SHP77 (cell line): ENCODE measurements at regions not wholly inside any gene's neighbourhood (a gene's known extent, or its start where the extent isn't known, plus 50 kb on each side); places are given as distances from the start of the nearest gene placed in this dataset.
"Not testable (repeated sequence)": the region's sequence is repeated elsewhere in the genome, so short reads cannot be mapped to it uniquely, and the experiment has no call there.

Source experiments
- DNase-seq, 2 experiments: peaks; one replicate each; lab custom pipeline; 2025; lab: John Stamatoyannopoulos, UW

- DNase-seq = no peak
These were observed 226.8 kb downstream of the NMUR2 start for GRCh38 chr5:152178350-152178699.

GRCh38 chr5:152177626-152178349, 227.3 kb downstream of the NMUR2 start:
- DNase-seq = no peak

- DNase-seq = no peak
These were observed 233.2 kb downstream of the NMUR2 start for GRCh38 chr5:152171888-152172287.

- peak; percentile 38 to 68 for DNase-seq
These were observed 234.7 kb downstream of the NMUR2 start for GRCh38 chr5:152170350-152170749.

- DNase-seq = no peak
These were observed 240.2 kb upstream of the GLRA1 start for GRCh38 chr5:152164860-152165259.

- DNase-seq = peak in 1 of 2 experiments; percentile 8
These were observed 235.2 kb upstream of the GLRA1 start for GRCh38 chr5:152159894-152160293.

- not testable (repeated sequence) for DNase-seq
These were observed 229.8 kb upstream of the GLRA1 start for GRCh38 chr5:152154452-152154851.

GRCh38 chr5:152151940-152152339, 227.3 kb upstream of the GLRA1 start:
- DNase-seq = no peak

GRCh38 chr5:152151113-152151512, 226.5 kb upstream of the GLRA1 start:
- no peak for DNase-seq

- no peak for DNase-seq
These were observed 222.6 kb upstream of the GLRA1 start for GRCh38 chr5:152147286-152147685.

GRCh38 chr5:152146566-152146965, 221.9 kb upstream of the GLRA1 start:
- DNase-seq = no peak

GRCh38 chr5:152144556-152144955, 219.9 kb upstream of the GLRA1 start:
- DNase-seq = no peak

GRCh38 chr5:152144030-152144429, 219.4 kb upstream of the GLRA1 start:
- no peak for DNase-seq

- DNase-seq = peak; percentile 26 to 49
These were observed 218.3 kb upstream of the GLRA1 start for GRCh38 chr5:152142840-152143469.

GRCh38 chr5:152140347-152140746, 215.7 kb upstream of the GLRA1 start:
- DNase-seq = no peak

- DNase-seq = no peak
These were observed 212.4 kb upstream of the GLRA1 start for GRCh38 chr5:152137063-152137462.

GRCh38 chr5:152136321-152136720, 211.7 kb upstream of the GLRA1 start:
- no peak for DNase-seq

GRCh38 chr5:152135827-152136226, 211.2 kb upstream of the GLRA1 start:
- DNase-seq = no peak

GRCh38 chr5:152125661-152126205, 201.1 kb upstream of the GLRA1 start:
- no peak for DNase-seq

- no peak for DNase-seq
These were observed 199.9 kb upstream of the GLRA1 start for GRCh38 chr5:152124409-152125041.

- DNase-seq = peak in 1 of 2 experiments; percentile 10
These were observed 194.2 kb upstream of the GLRA1 start for GRCh38 chr5:152118676-152119470.

- DNase-seq = no peak
These were observed 192.3 kb upstream of the GLRA1 start for GRCh38 chr5:152116934-152117333.
